Progenitor cell of endocrine pancreas (in vitro differentiated cells): ENCODE measurements at regions not wholly inside any gene's neighbourhood (a gene's known extent, or its start where the extent isn't known, plus 50 kb on each side); places are given as distances from the start of the nearest gene placed in this dataset.

Experiments
- DNase-seq: peaks from one replicate; pipeline ENCODE4 v3.0.0; 2021; ENCODE audit warnings: low spot score; ENCODE audit not compliant: unreplicated experiment
- H3K27ac Mint-ChIP-seq: 2 replicates; pipeline ENCODE4 v1.8.0; 2021; ENCODE audit warnings: mild to moderate bottlenecking, moderate library complexity, mixed read lengths
- H3K27me3 Mint-ChIP-seq: 2 replicates; pipeline ENCODE4 v1.8.0; 2021; ENCODE audit warnings: mixed read lengths
- H3K36me3 Mint-ChIP-seq: 2 replicates; pipeline ENCODE4 v1.8.0; 2022; ENCODE audit warnings: mixed read lengths; ENCODE audit not compliant: insufficient read depth
- H3K4me1 Mint-ChIP-seq: 2 replicates; pipeline ENCODE4 v1.8.0; 2021; ENCODE audit warnings: low read depth, mixed read lengths
- H3K4me3 Mint-ChIP-seq: 2 replicates; pipeline ENCODE4 v1.8.0; 2021; ENCODE audit warnings: low read depth, mild to moderate bottlenecking, moderate library complexity, mixed read lengths
- H3K9me3 Mint-ChIP-seq: 2 replicates; pipeline ENCODE4 v1.8.0; 2021; ENCODE audit warnings: low read depth, mixed read lengths
- CTCF ChIP-seq: fragments of 200-600 bp; sonication (generic); IDR thresholded peaks from one replicate; pipeline ENCODE4 v1.5.0; 2021; ENCODE audit warnings: antibody characterized with exemption, mild to moderate bottlenecking; ENCODE audit not compliant: unreplicated experiment

- no peak for DNase-seq
- Mint-ChIP-seq H3K27ac (no peak overlapping the region), H3K36me3 (peaks cover 2% of the 10 kb centered on the region), H3K4me3 (no peak overlapping the region), H3K9me3 (peaks cover 20% of the 10 kb centered on the region), H3K27me3 (no peaks in the 10 kb centered on the region), H3K4me1 (peaks cover 21% of the 10 kb centered on the region)
- TF ChIP-seq CTCF = no peak
These were observed 369.4 kb downstream of the GASK1B start for GRCh38 chr4:157803421-157803820.

GRCh38 chr4:157795495-157795894, 377.3 kb downstream of the GASK1B start:
- peaks cover 21% of the 10 kb centered on the region for H3K4me1 Mint-ChIP-seq
- no peak overlapping the region for H3K27ac Mint-ChIP-seq
- DNase-seq = no peak
- peaks cover 7% of the 10 kb centered on the region for H3K9me3 Mint-ChIP-seq
- H3K36me3 Mint-ChIP-seq = no peaks in the 10 kb centered on the region
- TF ChIP-seq CTCF = no peak
- no peaks in the 10 kb centered on the region for H3K27me3 Mint-ChIP-seq
- H3K4me3 Mint-ChIP-seq = no peak overlapping the region

- DNase-seq = no peak
- Mint-ChIP-seq H3K27ac (no peak overlapping the region), H3K9me3 (no peaks in the 10 kb centered on the region), H3K4me1 (peaks cover 21% of the 10 kb centered on the region), H3K4me3 (no peak overlapping the region), H3K27me3 (no peaks in the 10 kb centered on the region), H3K36me3 (no peaks in the 10 kb centered on the region)
- TF ChIP-seq CTCF = no peak
These were observed 380.1 kb downstream of the GASK1B start for GRCh38 chr4:157792716-157793115.

DNA sequence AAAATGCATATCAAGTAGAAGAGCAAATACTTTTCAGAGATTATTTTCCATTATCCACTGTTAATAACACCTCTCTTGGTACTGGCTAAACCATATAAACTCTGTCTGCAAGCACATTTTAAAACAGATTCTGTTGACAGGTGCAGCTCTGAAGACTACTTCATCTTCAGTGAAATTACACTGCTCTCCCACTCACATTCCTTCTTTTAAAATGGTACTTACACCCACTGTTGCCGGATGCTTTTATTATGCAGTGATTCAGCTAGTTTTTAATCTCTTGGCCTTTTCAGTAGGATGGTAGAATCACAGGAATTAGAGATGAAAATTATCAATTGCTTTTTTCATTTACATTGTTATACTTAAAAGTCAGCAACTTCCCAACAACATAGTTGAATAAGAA, 381.6 kb downstream of the GASK1B start:
- H3K4me3 Mint-ChIP-seq = no peak overlapping the region
- H3K9me3 Mint-ChIP-seq = peaks cover 3% of the 10 kb centered on the region
- peaks cover 18% of the 10 kb centered on the region for H3K4me1 Mint-ChIP-seq
- H3K27me3 Mint-ChIP-seq = no peaks in the 10 kb centered on the region
- no peaks in the 10 kb centered on the region for H3K36me3 Mint-ChIP-seq
- DNase-seq = no peak
- TF ChIP-seq CTCF = no peak
- no peak overlapping the region for H3K27ac Mint-ChIP-seq

DNA sequence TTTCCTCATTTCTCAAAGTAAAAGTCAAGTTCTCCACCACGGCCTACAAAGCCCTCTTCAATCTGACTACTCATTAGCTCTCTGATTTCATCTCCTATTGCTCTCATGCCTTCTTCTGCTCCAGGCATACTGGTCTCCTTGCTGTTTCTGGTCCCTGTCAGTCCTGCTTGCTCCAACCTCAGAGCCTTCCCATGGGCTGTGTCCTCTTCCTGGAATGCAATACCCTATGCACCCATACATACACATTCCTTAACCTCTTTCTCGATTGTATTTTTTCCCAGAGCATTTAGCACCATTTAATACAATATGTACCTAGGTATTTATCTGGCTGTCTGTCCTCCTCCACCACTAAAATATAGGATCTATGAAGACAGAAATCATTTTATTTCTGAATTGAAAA, 385.2 kb downstream of the GASK1B start:
- no peak for DNase-seq
- Mint-ChIP-seq H3K27ac (no peak overlapping the region), H3K27me3 (no peaks in the 10 kb centered on the region), H3K4me3 (no peak overlapping the region), H3K9me3 (peaks cover 3% of the 10 kb centered on the region), H3K36me3 (no peaks in the 10 kb centered on the region), H3K4me1 (peaks cover 17% of the 10 kb centered on the region)
- no peak for TF ChIP-seq CTCF
